Activated CD8-positive, alpha-beta T cell treated with anti-CD3 and anti-CD28 coated beads, Interleukin-2, amount 10 ng/mL, durations not matched to agents 7 days and 5 days (primary cell): ENCODE measurements at regions not wholly inside any gene's neighbourhood (a gene's known extent, or its start where the extent isn't known, plus 50 kb on each side); places are given as distances from the start of the nearest gene placed in this dataset.

Source experiments
- ATAC-seq: fragments of 150-1000 bp; cut with Tn5 transposase; one replicate; pipeline ENCODE4 v1.10.0; 2021; ENCODE audit warnings: moderate library complexity
- CTCF ChIA-PET: fragments of 350-600 bp; sonication (Branson Sonifier 250); formaldehyde crosslinking; loops from one replicate; lab custom pipeline; 2021; ENCODE audit warnings: antibody characterized with exemption; lab: Charles Lee
- POLR2A ChIA-PET: fragments of 350-600 bp; sonication (Branson Sonifier 250); formaldehyde crosslinking; loops from one replicate; lab custom pipeline; 2021; ENCODE audit warnings: antibody characterized with exemption; lab: Charles Lee
- DNase-seq: peaks from one replicate; pipeline ENCODE4 v3.0.0-alpha.2; 2020
- H3K27ac Mint-ChIP-seq: one replicate; pipeline ENCODE4 v1.8.0; 2021; ENCODE audit warnings: mild to moderate bottlenecking, mixed read lengths
- H3K27me3 Mint-ChIP-seq: one replicate; pipeline ENCODE4 v1.8.0; 2021; ENCODE audit warnings: low read depth, mixed read lengths
- H3K36me3 Mint-ChIP-seq: one replicate; pipeline ENCODE4 v1.8.0; 2021; ENCODE audit warnings: low read depth, mixed read lengths
- H3K4me1 Mint-ChIP-seq: one replicate; pipeline ENCODE4 v1.8.0; 2021; ENCODE audit warnings: low read depth, mixed read lengths
- H3K4me3 Mint-ChIP-seq: one replicate; pipeline ENCODE4 v1.8.0; 2021; ENCODE audit warnings: mild to moderate bottlenecking, mixed read lengths
- H3K9me3 Mint-ChIP-seq: one replicate; pipeline ENCODE4 v1.8.0; 2022; ENCODE audit warnings: mixed read lengths; ENCODE audit not compliant: insufficient read depth

DNA sequence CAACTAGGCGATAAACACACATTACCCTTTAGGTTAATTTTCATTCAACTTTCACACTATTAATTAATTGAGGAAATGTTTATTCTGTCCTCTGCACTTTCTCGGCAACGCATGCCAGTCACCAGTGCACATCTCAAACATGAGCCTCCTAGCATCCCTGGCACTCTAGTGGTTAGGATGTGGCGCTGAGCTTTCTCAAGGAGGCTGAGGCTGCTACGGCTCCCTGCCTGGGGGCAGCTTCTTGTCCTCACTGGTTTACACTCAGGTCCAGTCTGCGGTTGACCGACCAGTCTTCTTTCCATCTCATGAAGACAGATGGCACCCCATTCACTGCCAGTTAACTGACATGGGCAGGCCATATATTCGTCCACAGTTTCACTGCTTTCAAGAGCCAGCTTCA, 463.4 kb downstream of the EIPR1 start:
- Mint-ChIP-seq H3K4me1 (no peaks in the 10 kb centered on the region), H3K36me3 (no peaks in the 10 kb centered on the region), H3K9me3 (no peaks in the 10 kb centered on the region), H3K27me3 (no peaks in the 10 kb centered on the region), H3K27ac (no peak overlapping the region), H3K4me3 (no peak overlapping the region)
- ChIA-PET POLR2A (no interaction called here), CTCF (no interaction called here)
- DNase-seq (no peak), ATAC-seq (no peak)

GRCh38 chr2:2913601-2914120, 464.0 kb downstream of the EIPR1 start:
- H3K36me3 Mint-ChIP-seq = no peaks in the 10 kb centered on the region
- ATAC-seq (no peak), DNase-seq (no peak)
- H3K4me3 Mint-ChIP-seq = no peak overlapping the region
- ChIA-PET CTCF (no interaction called here), POLR2A (no interaction called here)
- no peak overlapping the region for H3K27ac Mint-ChIP-seq
- no peaks in the 10 kb centered on the region for H3K4me1 Mint-ChIP-seq
- H3K9me3 Mint-ChIP-seq = no peaks in the 10 kb centered on the region
- no peaks in the 10 kb centered on the region for H3K27me3 Mint-ChIP-seq

DNA sequence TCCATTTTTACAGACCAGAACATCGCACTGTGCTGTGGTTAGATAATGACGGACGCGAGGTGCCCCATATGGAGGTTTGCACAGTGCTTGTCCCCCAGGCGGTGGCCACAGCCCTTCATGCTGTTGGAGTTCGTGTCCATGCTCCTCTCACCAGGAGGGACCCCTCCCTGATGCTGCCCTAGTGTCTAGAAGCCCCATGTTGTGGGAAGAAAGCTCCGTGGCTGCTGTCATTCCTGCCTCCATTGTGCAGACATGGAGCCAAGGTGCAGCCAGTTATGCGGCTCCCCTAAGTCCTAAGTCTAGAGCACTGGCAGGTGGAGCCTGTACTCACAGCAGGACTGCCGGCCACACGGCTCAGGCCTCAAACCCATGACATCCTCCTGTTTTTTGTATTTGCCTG, 464.9 kb downstream of the EIPR1 start:
- Mint-ChIP-seq H3K27me3 (no peaks in the 10 kb centered on the region), H3K4me1 (no peaks in the 10 kb centered on the region), H3K27ac (no peak overlapping the region), H3K4me3 (no peak overlapping the region), H3K9me3 (no peaks in the 10 kb centered on the region), H3K36me3 (no peaks in the 10 kb centered on the region)
- no peak for ATAC-seq
- ChIA-PET POLR2A (no interaction called here), CTCF (no interaction called here)
- DNase-seq = no peak

DNA sequence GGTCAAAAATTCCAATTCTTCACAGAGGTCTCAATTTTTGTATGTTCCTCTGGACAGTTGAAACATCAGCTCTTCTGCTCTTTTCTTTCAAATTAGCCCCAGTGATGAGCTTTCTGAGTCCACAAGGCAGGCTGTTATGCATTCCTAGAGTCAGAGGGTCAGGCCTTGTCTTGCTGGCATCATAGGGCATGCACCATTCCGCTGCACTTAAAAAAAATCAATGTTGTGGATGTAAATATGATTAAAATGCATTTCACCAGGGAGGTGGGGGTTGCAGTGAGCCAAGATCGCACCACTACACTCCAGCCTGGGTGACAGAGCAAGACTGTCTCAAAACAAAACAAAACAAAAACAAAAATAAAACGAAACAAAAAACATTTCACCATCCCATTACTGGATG, 465.3 kb downstream of the EIPR1 start:
- POLR2A ChIA-PET = no interaction called here
- DNase-seq = no peak
- no peak for ATAC-seq
- H3K36me3 Mint-ChIP-seq = no peaks in the 10 kb centered on the region
- H3K4me1 Mint-ChIP-seq = no peaks in the 10 kb centered on the region
- no peaks in the 10 kb centered on the region for H3K9me3 Mint-ChIP-seq
- CTCF ChIA-PET = no interaction called here
- no peak overlapping the region for H3K27ac Mint-ChIP-seq
- H3K4me3 Mint-ChIP-seq = no peak overlapping the region
- no peaks in the 10 kb centered on the region for H3K27me3 Mint-ChIP-seq

GRCh38 chr2:2910259-2910658, 467.4 kb downstream of the EIPR1 start:
- H3K4me1 Mint-ChIP-seq = no peaks in the 10 kb centered on the region
- POLR2A ChIA-PET = no interaction called here
- H3K4me3 Mint-ChIP-seq = no peak overlapping the region
- CTCF ChIA-PET = no interaction called here
- H3K27ac Mint-ChIP-seq = no peak overlapping the region
- H3K27me3 Mint-ChIP-seq = no peaks in the 10 kb centered on the region
- H3K36me3 Mint-ChIP-seq = no peaks in the 10 kb centered on the region
- ATAC-seq = no peak
- no peaks in the 10 kb centered on the region for H3K9me3 Mint-ChIP-seq
- DNase-seq = no peak

DNA sequence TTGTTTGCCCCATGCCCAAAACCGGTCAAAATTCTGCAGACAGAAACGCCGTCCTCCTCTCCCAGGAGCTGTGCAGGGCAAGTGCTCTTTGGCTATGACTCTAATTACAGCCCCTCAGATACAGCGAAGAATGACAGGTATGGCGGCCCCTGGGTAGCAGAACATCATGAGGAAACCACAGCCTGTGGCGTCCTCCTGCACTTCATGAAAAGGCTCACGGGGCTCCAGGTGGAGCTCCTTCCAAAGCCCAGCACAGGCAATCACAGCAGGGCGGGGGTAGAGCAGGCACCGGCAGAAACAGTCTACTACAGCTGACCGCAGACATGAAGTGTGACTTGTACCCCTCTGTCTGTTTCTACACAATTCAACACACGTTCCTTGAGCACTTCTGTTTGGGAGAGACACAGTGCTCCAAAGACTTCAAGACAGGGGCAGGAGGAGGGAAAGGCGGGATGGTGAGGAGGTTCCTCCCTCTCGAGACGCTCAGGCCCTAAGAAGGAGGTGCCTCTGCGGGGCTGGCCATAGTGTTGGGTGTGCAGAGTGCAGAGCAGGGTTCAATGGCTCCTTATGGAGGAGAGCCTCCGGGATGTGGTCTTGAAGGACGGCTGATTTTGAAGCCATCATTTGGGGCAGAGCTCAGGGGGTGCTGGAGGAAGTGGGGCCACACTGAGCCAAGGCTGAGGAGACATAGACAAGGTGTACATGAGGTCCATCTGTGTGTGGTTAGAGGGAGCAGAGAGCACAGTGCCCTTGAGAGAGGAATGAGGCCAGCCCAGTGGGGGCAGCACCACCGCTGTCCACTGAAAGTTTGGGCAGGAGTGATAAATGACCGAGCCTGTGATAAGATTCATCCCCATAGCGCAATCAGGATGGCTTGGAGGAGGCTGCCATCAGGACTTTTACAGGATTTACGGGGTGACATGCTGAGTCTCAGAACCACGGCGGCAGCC, 468.3 kb downstream of the EIPR1 start:
- H3K9me3 Mint-ChIP-seq = no peaks in the 10 kb centered on the region

GRCh38 chr2:2906091-2906490, 471.5 kb downstream of the EIPR1 start:
- H3K9me3 Mint-ChIP-seq = no peaks in the 10 kb centered on the region
- no peak overlapping the region for H3K4me3 Mint-ChIP-seq
- peaks cover 10% of the 10 kb centered on the region for H3K4me1 Mint-ChIP-seq
- DNase-seq = no peak
- POLR2A ChIA-PET = no interaction called here
- no peak overlapping the region for H3K27ac Mint-ChIP-seq
- CTCF ChIA-PET = no interaction called here
- ATAC-seq = no peak
- H3K36me3 Mint-ChIP-seq = no peaks in the 10 kb centered on the region
- no peaks in the 10 kb centered on the region for H3K27me3 Mint-ChIP-seq

More for the DNA sequence above, 468.3 kb downstream of the EIPR1 start:
- ATAC-seq = no peak
- Mint-ChIP-seq H3K27me3 (no peaks in the 10 kb centered on the region), H3K27ac (no peak overlapping the region), H3K4me1 (no peaks in the 10 kb centered on the region), H3K4me3 (no peak overlapping the region), H3K36me3 (no peaks in the 10 kb centered on the region)
- DNase-seq = no peak
- CTCF ChIA-PET = no interaction called here
- POLR2A ChIA-PET = no interaction called here

DNA sequence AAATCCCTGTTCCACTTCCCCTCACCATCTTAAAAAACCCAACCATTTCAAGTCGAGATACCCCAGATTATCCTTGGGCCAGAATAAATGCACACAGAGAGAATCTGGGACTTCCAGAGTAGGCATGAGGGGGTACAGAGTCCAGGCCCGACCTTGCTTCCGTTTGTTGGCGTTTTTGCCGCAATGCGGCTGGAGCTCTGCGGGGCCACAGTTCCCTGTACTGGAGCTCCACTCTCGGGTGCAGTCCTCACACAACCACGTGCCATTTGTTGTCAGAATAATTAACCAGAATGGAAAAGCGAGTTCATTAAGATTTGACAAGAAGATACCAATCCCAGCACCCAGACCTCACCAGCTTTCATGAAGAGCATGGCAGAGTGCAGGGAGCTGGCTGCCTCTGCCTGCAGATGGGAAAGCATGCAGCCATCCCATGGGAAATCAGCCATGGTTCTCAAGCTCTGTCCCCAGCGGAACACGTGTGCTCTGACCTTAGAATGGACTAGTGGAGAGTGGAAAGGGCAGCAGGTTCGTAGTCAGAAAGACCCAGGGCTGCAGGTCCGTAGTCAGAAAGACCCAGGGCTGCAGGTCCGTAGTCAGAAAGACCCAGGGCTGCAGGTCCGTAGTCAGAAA, 472.8 kb downstream of the EIPR1 start:
- no peaks in the 10 kb centered on the region for H3K9me3 Mint-ChIP-seq
- no peak overlapping the region for H3K27ac Mint-ChIP-seq
- H3K27me3 Mint-ChIP-seq = no peaks in the 10 kb centered on the region
- DNase-seq (no peak), ATAC-seq (no peak)
- ChIA-PET POLR2A (no interaction called here), CTCF (interaction anchor here (1.0 kb wide), 1 partner anchor 41 kb away, joined by 3 read pairs; no protein-coding TSS in a partner anchor)
- no peaks in the 10 kb centered on the region for H3K36me3 Mint-ChIP-seq
- no peak overlapping the region for H3K4me3 Mint-ChIP-seq
- peaks cover 12% of the 10 kb centered on the region for H3K4me1 Mint-ChIP-seq

GRCh38 chr2:2902547-2903281, 474.9 kb downstream of the EIPR1 start:
- H3K9me3 Mint-ChIP-seq = no peaks in the 10 kb centered on the region
- ATAC-seq (no peak), DNase-seq (no peak)
- no peaks in the 10 kb centered on the region for H3K27me3 Mint-ChIP-seq
- no peak overlapping the region for H3K4me3 Mint-ChIP-seq
- H3K27ac Mint-ChIP-seq = no peak overlapping the region
- H3K36me3 Mint-ChIP-seq = no peaks in the 10 kb centered on the region
- POLR2A ChIA-PET = no interaction called here
- CTCF ChIA-PET = no interaction called here
- peaks cover 12% of the 10 kb centered on the region for H3K4me1 Mint-ChIP-seq

DNA sequence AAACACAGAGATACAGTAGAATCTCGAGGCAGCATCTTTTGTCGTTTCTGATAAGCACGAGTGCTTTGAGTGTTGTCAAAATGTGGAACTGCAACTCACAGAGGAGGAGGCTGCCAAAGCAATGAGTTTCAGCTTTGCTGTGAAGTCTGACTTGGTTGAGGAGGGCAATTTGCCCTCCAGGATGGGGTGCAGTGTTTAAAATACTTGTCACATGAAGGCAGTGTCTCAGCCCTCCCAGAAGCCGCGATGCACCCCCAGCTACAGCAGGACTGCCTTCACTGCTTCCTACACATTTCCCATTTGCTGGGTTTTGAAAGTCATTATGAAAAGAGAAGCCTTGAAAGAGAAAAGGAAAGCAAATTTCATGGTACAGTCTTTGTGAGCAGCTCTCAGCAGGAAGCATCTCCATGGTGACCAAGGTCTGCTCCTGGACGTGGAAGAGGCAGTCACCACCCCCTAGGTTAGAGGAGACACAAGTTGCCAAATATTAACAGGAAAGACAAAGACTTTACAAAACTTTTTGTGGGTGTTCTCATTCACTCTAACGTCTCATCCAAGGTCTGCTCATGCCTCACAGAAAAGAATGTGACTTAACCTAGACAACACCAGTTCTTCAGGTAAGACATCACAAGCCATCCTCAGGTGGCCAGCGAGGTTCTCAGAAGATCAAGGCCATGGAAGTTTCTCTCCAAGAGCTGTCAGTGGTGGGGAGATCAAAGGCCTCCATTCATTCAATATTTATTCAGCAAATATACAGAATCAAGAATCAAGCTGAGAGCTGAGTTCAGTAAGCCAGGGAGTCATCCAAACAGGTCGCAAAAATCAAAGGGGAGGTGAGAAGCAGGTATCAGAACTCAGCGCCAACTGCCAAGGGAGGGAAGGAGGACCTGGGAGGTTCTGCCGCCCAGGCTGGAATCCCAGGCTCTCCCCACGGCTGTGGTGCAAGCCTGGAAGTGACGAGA, 476.0 kb downstream of the EIPR1 start:
- no peaks in the 10 kb centered on the region for H3K9me3 Mint-ChIP-seq
- ChIA-PET POLR2A (no interaction called here), CTCF (no interaction called here)
- DNase-seq (no peak), ATAC-seq (no peak)
- no peak overlapping the region for H3K27ac Mint-ChIP-seq
- H3K4me1 Mint-ChIP-seq = peaks cover 12% of the 10 kb centered on the region
- no peak overlapping the region for H3K4me3 Mint-ChIP-seq
- H3K27me3 Mint-ChIP-seq = no peaks in the 10 kb centered on the region
- no peaks in the 10 kb centered on the region for H3K36me3 Mint-ChIP-seq

GRCh38 chr2:2899826-2900225, 477.8 kb downstream of the EIPR1 start:
- no peaks in the 10 kb centered on the region for H3K9me3 Mint-ChIP-seq
- no peak overlapping the region for H3K27ac Mint-ChIP-seq
- H3K36me3 Mint-ChIP-seq = no peaks in the 10 kb centered on the region
- DNase-seq (no peak), ATAC-seq (no peak)
- ChIA-PET CTCF (no interaction called here), POLR2A (no interaction called here)
- H3K4me3 Mint-ChIP-seq = no peak overlapping the region
- no peaks in the 10 kb centered on the region for H3K27me3 Mint-ChIP-seq
- H3K4me1 Mint-ChIP-seq = peaks cover 12% of the 10 kb centered on the region
